Liver (tissue), 3 donors: ENCODE measurements at regions not wholly inside any gene's neighbourhood (a gene's known extent, or its start where the extent isn't known, plus 50 kb on each side); places are given as distances from the start of the nearest gene placed in this dataset.

Experiments used
- CTCF ChIP-seq: fragments of 150-350 bp; IDR thresholded peaks from 2 replicates; pipeline ENCODE4 v1.5.1; 2017; ENCODE audit warnings: improper control_type of control experiment, low read depth, low read length; ENCODE audit not compliant: missing input control
- RXRA ChIP-seq, 2 donors: IDR thresholded peaks; 2 replicates each; pipeline ENCODE4 v1.6.1; 2017 to 2018; ENCODE audit warnings: antibody characterized with exemption in 2 of 2, mild to moderate bottlenecking in 1 of 2
- donor health status: healthy.
- donor health status: healthy.

GRCh38 chr3:24937780-24938179 lies 443.1 kb upstream of the THRB start:
- TF ChIP-seq CTCF (no peak), RXRA (IDR thresholded peaks at IDR 0.05) (no peak)
